Common myeloid progenitor, CD34-positive (primary cell): ENCODE measurements at regions not wholly inside any gene's neighbourhood (a gene's known extent, or its start where the extent isn't known, plus 50 kb on each side); places are given as distances from the start of the nearest gene placed in this dataset.

Source experiments
- CTCF ChIA-PET: fragments of 350-600 bp; sonication (Branson Sonifier 250); formaldehyde crosslinking; loops from one replicate; lab custom pipeline; 2021; ENCODE audit warnings: antibody characterized with exemption; lab: Charles Lee
- POLR2A ChIA-PET: fragments of 350-600 bp; sonication (Branson Sonifier 250); formaldehyde crosslinking; loops from one replicate; lab custom pipeline; 2021; ENCODE audit warnings: antibody characterized with exemption; lab: Charles Lee
- DNase-seq, 3 donors: peaks; one replicate each; pipeline versions ENCODE4 v3.0.0 to v3.0.0-alpha.2; 2013
- H3K27ac ChIP-seq, 2 experiments: 1 replicate in 1 of 2; 2 replicates in 1 of 2; pipeline ENCODE4 v1.7.0; 2013; ENCODE audit warnings: inconsistent platforms in 2 of 2, low read length in 2 of 2, mild to moderate bottlenecking in 2 of 2, low read depth in 1 of 2, moderate library complexity in 1 of 2; ENCODE audit not compliant: severe bottlenecking in 2 of 2, insufficient read depth in 1 of 2, poor library complexity in 1 of 2
- H3K27me3 ChIP-seq, 5 experiments: replicated peaks in 2 of 5; 1 replicate in 3 of 5; 2 replicates in 2 of 5; pipeline versions ENCODE4 v1.6.1 to v1.7.0; 2013; ENCODE audit warnings: low read length in 4 of 5, mild to moderate bottlenecking in 2 of 5, moderate library complexity in 2 of 5, inconsistent platforms in 1 of 5; ENCODE audit not compliant: insufficient read depth in 5 of 5, control insufficient read depth in 4 of 5
- H3K36me3 ChIP-seq, 4 experiments: 1 replicate in 2 of 4; 2 replicates in 2 of 4; pipeline versions ENCODE4 v1.6.1 to v1.7.0; 2013; ENCODE audit warnings: low read length in 3 of 4, control low read depth in 1 of 4, mild to moderate bottlenecking in 1 of 4; ENCODE audit not compliant: control insufficient read depth in 4 of 4, insufficient read depth in 4 of 4
- H3K4me1 ChIP-seq, 4 experiments: 1 replicate in 3 of 4; 2 replicates in 1 of 4; pipeline versions ENCODE4 v1.6.1 to v1.7.1; 2013; ENCODE audit warnings: low read length in 3 of 4, mild to moderate bottlenecking in 3 of 4, control low read depth in 1 of 4, inconsistent platforms in 1 of 4, moderate library complexity in 1 of 4; ENCODE audit not compliant: control insufficient read depth in 4 of 4, insufficient read depth in 4 of 4; ENCODE audit errors: control extremely low read depth in 1 of 4
- H3K4me3 ChIP-seq, 7 experiments: 1 replicate in 4 of 7; 2 replicates in 3 of 7; pipeline versions ENCODE4 v1.5.1 to v1.7.0; 2013; ENCODE audit warnings: mild to moderate bottlenecking in 7 of 7, low read length in 6 of 7, moderate library complexity in 6 of 7, inconsistent platforms in 2 of 7, low read depth in 2 of 7, control low read depth in 1 of 7; ENCODE audit not compliant: insufficient read depth in 4 of 7, control insufficient read depth in 1 of 7; ENCODE audit errors: extremely low read depth in 1 of 7
- H3K9me3 ChIP-seq, 5 experiments: 1 replicate in 4 of 5; 2 replicates in 1 of 5; pipeline versions ENCODE4 v1.6.1 to v1.7.1; 2013; ENCODE audit warnings: low read length in 4 of 5, mild to moderate bottlenecking in 2 of 5, inconsistent platforms in 1 of 5, low read depth in 1 of 5, moderate library complexity in 1 of 5; ENCODE audit not compliant: control insufficient read depth in 4 of 5, insufficient read depth in 2 of 5; ENCODE audit errors: control extremely low read depth in 1 of 5
- WGBS: methylation state at CpG from one replicate; pipeline ENCODE4 v1.1.5; 2013; ENCODE audit not compliant: insufficient coverage; 5-methylcytosine and 5-hydroxymethylcytosine counted together

DNA sequence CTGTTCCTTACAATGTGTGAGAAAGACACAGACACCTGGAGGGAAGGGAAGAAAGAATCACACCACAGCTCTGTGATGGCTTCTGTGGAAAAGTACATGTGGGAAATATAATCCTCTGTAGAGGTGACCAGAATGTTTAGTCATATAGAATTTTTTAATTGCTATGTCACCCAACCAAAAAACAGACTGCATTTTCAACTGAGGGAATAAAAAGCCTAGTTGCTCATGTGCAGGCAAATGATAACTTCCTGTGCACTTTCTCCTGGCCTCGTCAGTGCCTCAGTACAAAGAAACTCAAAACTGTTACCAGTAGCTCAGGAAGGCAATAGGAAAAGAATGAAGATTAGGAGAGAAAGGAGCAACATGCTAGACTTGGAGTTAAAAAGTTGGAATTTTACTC lies 326.8 kb downstream of the OSR1 start:
- no peak overlapping the region for H3K4me3 ChIP-seq
- no peaks in the 10 kb centered on the region for H3K4me1 ChIP-seq
- 83% methylated on average over 1 of the region's 1 CpG for WGBS
- POLR2A ChIA-PET: no interaction called here
- CTCF ChIA-PET: no interaction called here
- peaks cover 0 to 3% (median 0%) of the 10 kb centered on the region in 5 experiments for H3K9me3 ChIP-seq
- no peak overlapping the region for H3K27ac ChIP-seq
- DNase-seq: no peak
- H3K36me3 ChIP-seq: no peaks in the 10 kb centered on the region
- H3K27me3 ChIP-seq: no peaks in the 10 kb centered on the region

DNA sequence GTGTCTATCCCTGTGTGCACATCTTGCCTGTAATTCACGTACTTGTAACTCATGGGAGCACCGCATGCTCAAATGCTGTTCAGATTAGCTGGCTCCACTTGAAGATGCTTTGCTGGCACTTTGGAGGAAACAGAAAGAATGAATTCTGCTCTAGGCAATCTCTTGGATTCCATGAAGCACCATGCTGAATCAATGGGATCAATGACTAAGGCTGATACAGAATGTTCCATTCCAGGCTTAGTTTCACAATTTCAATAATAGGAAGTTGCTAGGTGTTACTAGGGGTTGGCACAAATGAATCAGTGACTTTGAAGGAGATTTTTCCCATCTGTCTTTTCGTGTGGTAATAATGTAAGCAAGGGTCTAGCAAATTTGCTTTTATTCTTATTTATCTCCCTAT lies 328.8 kb downstream of the OSR1 start:
- DNase-seq: no peak
- Histone ChIP-seq H3K27me3 (no peaks in the 10 kb centered on the region), H3K36me3 (no peaks in the 10 kb centered on the region), H3K27ac (no peak overlapping the region), H3K9me3 (peaks cover 0 to 2% (median 0%) of the 10 kb centered on the region in 5 experiments), H3K4me3 (no peak overlapping the region), H3K4me1 (no peaks in the 10 kb centered on the region)
- ChIA-PET POLR2A (no interaction called here), CTCF (no interaction called here)
- WGBS: 100% methylated on average over 2 of the region's 3 CpGs

DNA sequence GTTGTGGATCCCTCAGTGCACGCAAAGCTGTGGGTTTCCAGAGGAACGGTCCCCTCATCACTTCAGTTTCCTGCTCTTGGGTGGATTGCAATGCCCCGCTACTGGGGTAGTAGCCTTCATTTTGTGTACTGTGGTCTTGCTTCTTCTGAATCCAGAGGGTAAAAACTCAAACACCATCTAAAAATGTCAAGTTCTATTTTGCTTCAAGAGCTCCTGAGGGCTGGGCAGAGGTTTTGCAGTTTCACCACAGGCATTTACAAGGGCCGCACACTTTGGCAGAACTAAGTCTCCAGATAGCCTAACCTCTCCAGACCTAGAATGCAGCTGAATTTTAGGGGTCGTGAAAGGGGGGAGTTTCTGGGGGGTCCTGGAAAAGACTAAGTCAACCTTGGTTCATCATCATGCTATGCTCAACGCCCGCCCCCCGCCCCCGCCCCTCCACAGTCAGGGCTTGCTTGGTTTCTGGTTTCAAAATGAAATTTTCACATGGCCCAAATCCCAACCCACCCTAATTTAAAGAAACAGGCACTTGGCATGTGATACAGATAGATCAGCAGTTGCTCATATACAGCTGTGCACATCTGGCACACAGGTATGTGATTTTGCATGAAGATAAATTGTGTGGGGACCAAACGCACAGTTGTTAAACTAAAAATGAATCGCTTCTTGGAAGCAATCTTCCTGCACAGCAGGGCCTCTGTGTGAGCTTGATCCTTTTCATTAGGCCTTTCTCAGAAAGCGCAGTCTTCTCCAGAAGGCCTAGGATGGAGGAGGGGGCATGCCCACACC lies 329.6 kb downstream of the OSR1 start:
- no peaks in the 10 kb centered on the region for H3K36me3 ChIP-seq
- H3K4me1 ChIP-seq: no peaks in the 10 kb centered on the region
- CTCF ChIA-PET: no interaction called here
- H3K27ac ChIP-seq: no peak overlapping the region
- WGBS: 97% methylated on average over 4 of the region's 12 CpGs
- DNase-seq: no peak
- no peaks in the 10 kb centered on the region for H3K27me3 ChIP-seq
- POLR2A ChIA-PET: interaction anchor here (0.6 kb wide), 1 partner anchor 56 kb away, joined by 4 read pairs; no protein-coding TSS in a partner anchor
- no peak overlapping the region for H3K4me3 ChIP-seq
- peaks cover 0 to 2% (median 0%) of the 10 kb centered on the region in 5 experiments for H3K9me3 ChIP-seq

DNA sequence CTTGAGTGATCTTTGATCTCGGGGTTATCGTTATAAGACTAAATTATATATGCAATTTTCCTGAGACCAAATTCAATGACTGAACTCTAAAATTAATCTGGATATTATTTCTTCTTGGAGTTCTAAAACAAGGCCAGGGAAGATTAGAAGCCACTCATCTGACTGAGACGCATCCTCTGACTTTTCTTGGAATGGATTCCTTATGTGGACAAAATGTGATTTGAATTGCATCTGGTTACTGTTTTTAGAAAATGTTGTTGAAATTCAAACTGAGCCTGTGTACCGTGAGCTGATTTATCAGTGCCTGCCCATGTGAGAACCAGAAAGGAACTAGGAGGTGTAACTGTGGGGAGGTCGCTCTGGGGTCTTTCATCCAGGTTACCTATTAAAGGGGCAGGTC lies 330.8 kb downstream of the OSR1 start:
- ChIA-PET CTCF (no interaction called here), POLR2A (no interaction called here)
- Histone ChIP-seq H3K27ac (no peak overlapping the region), H3K9me3 (peaks cover 0 to 2% (median 0%) of the 10 kb centered on the region in 5 experiments), H3K4me3 (no peak overlapping the region), H3K36me3 (no peaks in the 10 kb centered on the region), H3K27me3 (no peaks in the 10 kb centered on the region), H3K4me1 (no peaks in the 10 kb centered on the region)
- no peak for DNase-seq
- WGBS: 100% methylated on average over 2 of the region's 5 CpGs

DNA sequence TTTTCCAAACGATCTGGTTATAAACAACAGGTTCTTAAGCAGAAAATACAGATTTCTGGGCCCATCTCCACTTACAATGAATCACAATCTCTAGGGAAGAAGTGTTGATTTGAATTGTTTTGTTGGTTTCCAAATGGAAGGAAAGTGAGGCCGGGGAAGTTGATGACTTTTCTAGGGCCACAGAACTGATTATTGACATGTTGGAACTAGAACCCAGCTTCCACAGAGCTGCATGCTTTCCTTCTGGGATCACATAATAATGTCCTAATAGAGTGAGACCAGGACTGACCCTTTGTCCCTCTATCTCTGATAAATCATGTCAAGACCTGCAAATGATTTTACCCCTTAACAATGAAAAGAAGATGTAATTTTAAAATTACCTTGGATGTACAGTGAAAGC lies 332.2 kb downstream of the OSR1 start:
- ChIA-PET POLR2A (no interaction called here), CTCF (interaction anchor here (1.0 kb wide), 1 partner anchor 14 kb away, joined by 3 read pairs; no protein-coding TSS in a partner anchor)
- WGBS: 100% methylated on average over 1 of the region's 2 CpGs

DNA sequence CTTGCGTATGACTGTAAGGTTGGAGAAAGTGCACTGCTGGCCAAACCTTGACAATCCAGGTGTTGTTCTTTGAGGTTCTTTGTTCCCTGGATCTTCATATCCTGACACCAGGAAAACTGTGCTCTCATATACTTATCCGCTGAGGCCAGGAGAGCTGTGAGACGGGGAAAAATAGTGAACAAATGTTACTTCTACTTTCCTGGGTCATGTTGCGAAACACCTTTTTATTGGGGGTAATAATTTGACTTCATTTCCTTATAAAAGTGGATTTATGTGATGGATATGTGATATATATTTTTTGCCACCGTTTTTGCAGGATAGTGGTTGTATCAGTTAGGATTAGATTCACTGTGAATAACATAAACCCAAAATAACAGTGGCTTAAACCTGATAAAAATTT lies 336.1 kb downstream of the OSR1 start:
- CTCF ChIA-PET: no interaction called here
- no peaks in the 10 kb centered on the region for H3K27me3 ChIP-seq
- 93% methylated on average over 3 of the region's 5 CpGs for WGBS

More for the DNA sequence above, 332.2 kb downstream of the OSR1 start:
- Histone ChIP-seq H3K27me3 (no peaks in the 10 kb centered on the region), H3K27ac (no peak overlapping the region), H3K9me3 (peaks cover 0 to 2% (median 0%) of the 10 kb centered on the region in 5 experiments), H3K4me1 (no peaks in the 10 kb centered on the region), H3K4me3 (no peak overlapping the region), H3K36me3 (no peaks in the 10 kb centered on the region)
- no peak for DNase-seq

DNA sequence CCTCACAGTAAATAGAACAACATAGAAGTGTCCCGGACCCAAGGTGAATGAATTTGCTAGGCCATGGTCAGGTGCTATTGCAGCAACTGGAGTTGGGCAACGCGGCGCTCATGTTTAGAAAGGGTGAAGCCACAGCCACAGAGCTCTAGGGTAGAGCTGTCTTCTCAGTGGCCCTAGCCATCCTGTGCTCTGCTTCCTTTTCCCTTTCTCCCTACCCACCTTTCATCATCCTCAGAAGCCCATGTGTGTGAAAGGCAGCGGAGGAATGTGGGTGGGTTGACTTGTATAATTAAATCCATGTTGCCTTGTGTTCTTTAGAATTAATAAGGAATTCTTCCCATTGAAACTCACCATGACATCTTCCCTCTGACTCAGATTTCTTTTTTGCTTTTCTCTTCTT lies 336.7 kb downstream of the OSR1 start:
- no peak for DNase-seq
- POLR2A ChIA-PET: no interaction called here
- no CpG with 5 or more reads among the region's 5 CpGs for WGBS
- Histone ChIP-seq H3K36me3 (no peaks in the 10 kb centered on the region), H3K27me3 (no peaks in the 10 kb centered on the region), H3K9me3 (no peaks in the 10 kb centered on the region), H3K4me3 (no peak overlapping the region), H3K4me1 (no peaks in the 10 kb centered on the region), H3K27ac (no peak overlapping the region)
- CTCF ChIA-PET: interaction anchor here (1.3 kb wide), 1 partner anchor 12 kb away, joined by 4 read pairs; no protein-coding TSS in a partner anchor

More for the DNA sequence above, 336.1 kb downstream of the OSR1 start:
- Histone ChIP-seq H3K27ac (no peak overlapping the region), H3K4me1 (no peaks in the 10 kb centered on the region), H3K36me3 (no peaks in the 10 kb centered on the region), H3K9me3 (no peaks in the 10 kb centered on the region), H3K4me3 (no peak overlapping the region)
- POLR2A ChIA-PET: no interaction called here
- no peak for DNase-seq
